C4-2B (cell line): ENCODE measurements at regions not wholly inside any gene's neighbourhood (a gene's known extent, or its start where the extent isn't known, plus 50 kb on each side); places are given as distances from the start of the nearest gene placed in this dataset.

Experiments
- ZFX ChIP-seq: fragments of 450-650 bp; IDR thresholded peaks from 2 replicates; pipeline ENCODE4 v1.6.1; 2017
- TF ChIP-seq, protein P1 (sequence below): fragments of 450-650 bp; conservative IDR thresholded peaks from 2 replicates; pipeline ENCODE4 v1.5.1; 2017; ENCODE audit warnings: mild to moderate bottlenecking

DNA sequence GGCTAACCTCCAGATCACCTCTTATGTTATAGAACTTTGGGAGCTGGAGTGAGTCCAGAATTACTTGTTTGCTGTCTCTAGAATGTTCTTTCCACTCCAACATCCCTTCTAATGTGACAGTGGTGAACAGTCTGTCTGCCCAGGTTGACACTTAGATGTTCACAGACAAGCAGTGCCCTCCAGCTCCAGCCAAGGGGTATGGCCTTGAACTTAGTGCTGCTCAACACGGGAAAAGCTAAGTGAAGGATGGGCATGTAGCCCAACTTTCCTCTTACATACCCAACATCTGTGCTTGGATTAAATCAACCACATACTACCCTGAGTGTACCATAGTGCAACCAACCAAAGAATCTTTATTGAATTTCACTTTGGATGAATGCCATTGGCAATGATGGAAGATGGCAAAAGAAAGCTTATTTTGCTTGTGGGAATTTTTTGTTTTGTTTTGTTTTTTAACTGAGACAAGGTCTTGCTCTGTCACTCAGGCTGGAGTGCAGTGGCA lies 201.2 kb downstream of the NXNL2 start:
- TF ChIP-seq, protein P1, sequence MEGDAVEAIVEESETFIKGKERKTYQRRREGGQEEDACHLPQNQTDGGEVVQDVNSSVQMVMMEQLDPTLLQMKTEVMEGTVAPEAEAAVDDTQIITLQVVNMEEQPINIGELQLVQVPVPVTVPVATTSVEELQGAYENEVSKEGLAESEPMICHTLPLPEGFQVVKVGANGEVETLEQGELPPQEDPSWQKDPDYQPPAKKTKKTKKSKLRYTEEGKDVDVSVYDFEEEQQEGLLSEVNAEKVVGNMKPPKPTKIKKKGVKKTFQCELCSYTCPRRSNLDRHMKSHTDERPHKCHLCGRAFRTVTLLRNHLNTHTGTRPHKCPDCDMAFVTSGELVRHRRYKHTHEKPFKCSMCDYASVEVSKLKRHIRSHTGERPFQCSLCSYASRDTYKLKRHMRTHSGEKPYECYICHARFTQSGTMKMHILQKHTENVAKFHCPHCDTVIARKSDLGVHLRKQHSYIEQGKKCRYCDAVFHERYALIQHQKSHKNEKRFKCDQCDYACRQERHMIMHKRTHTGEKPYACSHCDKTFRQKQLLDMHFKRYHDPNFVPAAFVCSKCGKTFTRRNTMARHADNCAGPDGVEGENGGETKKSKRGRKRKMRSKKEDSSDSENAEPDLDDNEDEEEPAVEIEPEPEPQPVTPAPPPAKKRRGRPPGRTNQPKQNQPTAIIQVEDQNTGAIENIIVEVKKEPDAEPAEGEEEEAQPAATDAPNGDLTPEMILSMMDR: no peak
- TF ChIP-seq ZFX: no peak
